NCI-H748 (cell line): ENCODE measurements at regions not wholly inside any gene's neighbourhood (a gene's known extent, or its start where the extent isn't known, plus 50 kb on each side); places are given as distances from the start of the nearest gene placed in this dataset.
"Not testable (repeated sequence)": the region's sequence is repeated elsewhere in the genome, so short reads cannot be mapped to it uniquely, and the experiment has no call there.

Experiments
- DNase-seq: peaks from one replicate; lab custom pipeline; 2025; ENCODE audit not compliant: unreplicated experiment; lab: John Stamatoyannopoulos, UW

GRCh38 chr2:186349508-186349907 lies 136.6 kb upstream of the ZC3H15 start:
- DNase-seq: no peak

GRCh38 chr2:186354160-186354559 lies 131.9 kb upstream of the ZC3H15 start:
- DNase-seq: not testable (repeated sequence)

- DNase-seq: no peak
Observed at GRCh38 chr2:186365406-186365805, 120.7 kb upstream of the ZC3H15 start.

GRCh38 chr2:186379052-186379451 lies 107.0 kb upstream of the ZC3H15 start:
- DNase-seq: no peak

GRCh38 chr2:186380805-186381204 lies 105.3 kb upstream of the ZC3H15 start:
- no peak for DNase-seq

GRCh38 chr2:186381573-186381972 lies 104.5 kb upstream of the ZC3H15 start:
- no peak for DNase-seq

- no peak for DNase-seq
Observed at GRCh38 chr2:186382932-186383331, 103.1 kb upstream of the ZC3H15 start.

- DNase-seq: no peak
Observed at GRCh38 chr2:186384226-186384625, 101.8 kb upstream of the ZC3H15 start.

- not testable (repeated sequence) for DNase-seq
Observed at GRCh38 chr2:186385638-186386201, 100.3 kb upstream of the ZC3H15 start.

- DNase-seq: no peak
Observed at GRCh38 chr2:186399082-186399644, 86.9 kb upstream of the ZC3H15 start.

- no peak for DNase-seq
Observed at GRCh38 chr2:186405842-186406241, 80.2 kb upstream of the ZC3H15 start.

GRCh38 chr2:186407611-186408010 lies 78.4 kb upstream of the ZC3H15 start:
- DNase-seq: no peak

- DNase-seq: no peak
Observed at GRCh38 chr2:186410802-186411201, 75.3 kb upstream of the ZC3H15 start.

GRCh38 chr2:186422226-186422625 lies 63.8 kb upstream of the ZC3H15 start:
- DNase-seq: no peak

GRCh38 chr2:186423481-186423880 lies 62.6 kb upstream of the ZC3H15 start:
- DNase-seq: no peak

- DNase-seq: no peak
Observed at GRCh38 chr2:186424265-186424664, 61.8 kb upstream of the ZC3H15 start.

- no peak for DNase-seq
Observed at GRCh38 chr2:186425576-186425975, 60.5 kb upstream of the ZC3H15 start.

GRCh38 chr2:186426153-186427016 lies 59.7 kb upstream of the ZC3H15 start:
- no peak for DNase-seq

- DNase-seq: not testable (repeated sequence)
Observed at GRCh38 chr2:186427017-186427350, 59.1 kb upstream of the ZC3H15 start.

- no peak for DNase-seq
Observed at GRCh38 chr2:186427970-186428369, 58.1 kb upstream of the ZC3H15 start.

- no peak for DNase-seq
Observed at GRCh38 chr2:186429104-186429503, 57.0 kb upstream of the ZC3H15 start.

- no peak for DNase-seq
Observed at GRCh38 chr2:186431306-186431705, 54.8 kb upstream of the ZC3H15 start.
